Panc1 (cell line): ENCODE measurements at regions not wholly inside any gene's neighbourhood (a gene's known extent, or its start where the extent isn't known, plus 50 kb on each side); places are given as distances from the start of the nearest gene placed in this dataset.

Source experiments
- CTCF ChIP-seq: fragments of 450-650 bp; IDR thresholded peaks from 2 replicates; pipeline ENCODE4 v1.5.1; 2017; ENCODE audit warnings: mild to moderate bottlenecking
- POLR2AphosphoS5 ChIP-seq: IDR thresholded peaks from 2 replicates; pipeline ENCODE4 v1.6.1; 2012; ENCODE audit warnings: mild to moderate bottlenecking, low read depth, low read length, moderate library complexity
- TCF7L2 ChIP-seq: IDR thresholded peaks from 2 replicates; pipeline ENCODE4 v1.6.1; 2011; ENCODE audit warnings: mild to moderate bottlenecking, low read depth, low read length, inconsistent platforms

- TF ChIP-seq CTCF (no peak), TCF7L2 (no peak), POLR2AphosphoS5 (no peak)
Observed at GRCh38 chr5:40400245-40400644, 279.5 kb upstream of the PTGER4 start.
